EH (cell line): ENCODE measurements at regions not wholly inside any gene's neighbourhood (a gene's known extent, or its start where the extent isn't known, plus 50 kb on each side); places are given as distances from the start of the nearest gene placed in this dataset.

Experiments
- DNase-seq: peaks from one replicate; pipeline ENCODE4 v3.0.0-alpha.2; 2015; ENCODE audit warnings: low read depth

DNA sequence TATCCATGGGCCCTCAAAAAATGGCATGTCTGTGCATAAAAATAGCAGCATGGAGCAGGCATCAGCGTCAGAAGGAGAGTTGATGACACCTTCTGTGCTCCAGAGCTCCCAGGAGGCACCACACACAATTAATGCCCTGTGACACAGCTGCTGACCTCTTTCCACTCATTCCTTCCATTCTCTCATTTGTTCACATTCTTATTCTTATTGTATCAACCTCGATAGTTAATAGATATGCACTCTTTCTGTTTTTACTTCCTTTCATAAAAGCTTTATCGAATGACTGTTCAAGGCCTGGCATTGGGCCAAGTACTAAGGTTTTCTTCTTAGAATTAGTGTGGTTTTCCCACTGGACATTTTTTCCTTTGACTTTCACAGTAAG lies 266.0 kb upstream of the MTNR1B start:
- peak; percentile 68 for DNase-seq

DNA sequence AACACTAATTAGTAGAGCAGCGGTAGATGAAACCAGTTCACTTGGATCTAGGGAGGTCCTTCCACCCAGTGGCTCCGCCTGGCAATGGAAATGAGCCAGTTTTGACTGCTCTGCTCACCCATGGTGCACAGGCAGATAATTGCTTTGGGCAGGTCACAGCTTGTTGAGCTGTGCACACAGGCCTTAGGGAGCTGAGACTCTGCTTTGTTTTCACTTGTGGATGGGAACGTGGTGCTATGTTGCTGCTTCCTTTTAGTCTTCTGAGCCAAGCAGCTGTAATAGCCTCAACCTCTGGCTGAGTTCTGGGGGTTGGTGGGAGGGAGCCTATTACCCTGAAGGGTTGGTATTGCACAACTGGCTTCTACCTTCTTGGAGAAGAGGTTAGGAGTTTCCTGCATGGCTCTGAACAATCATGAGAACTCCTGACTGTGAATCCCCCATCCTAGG lies 262.3 kb upstream of the MTNR1B start:
- no peak for DNase-seq

DNA sequence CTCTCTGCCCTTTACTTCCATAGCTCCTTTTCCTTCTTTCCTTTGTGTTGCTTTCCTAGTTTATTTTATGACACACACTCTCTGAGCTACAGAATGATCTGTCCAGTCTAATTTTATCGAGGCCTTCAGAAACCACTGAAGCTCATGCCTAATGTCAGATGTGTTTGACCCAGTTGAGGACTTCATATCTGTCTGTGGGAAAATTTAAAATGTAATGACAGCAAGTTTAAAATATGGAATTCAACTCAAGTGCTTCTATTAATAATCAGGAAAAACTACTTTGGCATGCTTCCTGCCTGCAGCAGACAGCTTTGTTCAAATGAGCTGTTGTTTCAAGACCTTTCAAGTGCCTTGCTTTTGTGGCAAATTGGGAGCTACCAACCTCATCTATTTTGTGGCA lies 261.8 kb upstream of the MTNR1B start:
- DNase-seq: peak; percentile 14

DNA sequence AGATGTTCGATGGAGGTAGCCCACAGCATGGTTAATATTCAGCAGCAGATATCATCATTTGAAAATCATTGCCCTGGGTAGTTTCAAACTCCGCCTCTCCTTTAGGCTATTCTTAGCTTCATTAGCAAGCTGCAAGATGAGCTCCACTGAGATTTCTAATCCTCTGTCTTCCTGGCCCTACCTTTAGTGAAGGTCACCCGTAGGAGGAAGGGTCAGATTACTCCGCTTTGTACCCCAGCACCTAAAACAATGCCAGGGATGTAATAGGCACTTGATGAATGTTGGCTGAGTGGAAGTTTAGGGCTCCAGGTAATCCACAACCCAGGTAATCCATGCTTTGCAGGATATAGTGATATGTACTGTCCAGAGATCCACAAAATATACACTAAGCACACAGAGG lies 260.1 kb upstream of the MTNR1B start:
- no peak for DNase-seq

- DNase-seq: peak; percentile 27
Observed at GRCh38 chr11:92711926-92712325, 257.5 kb upstream of the MTNR1B start.

DNA sequence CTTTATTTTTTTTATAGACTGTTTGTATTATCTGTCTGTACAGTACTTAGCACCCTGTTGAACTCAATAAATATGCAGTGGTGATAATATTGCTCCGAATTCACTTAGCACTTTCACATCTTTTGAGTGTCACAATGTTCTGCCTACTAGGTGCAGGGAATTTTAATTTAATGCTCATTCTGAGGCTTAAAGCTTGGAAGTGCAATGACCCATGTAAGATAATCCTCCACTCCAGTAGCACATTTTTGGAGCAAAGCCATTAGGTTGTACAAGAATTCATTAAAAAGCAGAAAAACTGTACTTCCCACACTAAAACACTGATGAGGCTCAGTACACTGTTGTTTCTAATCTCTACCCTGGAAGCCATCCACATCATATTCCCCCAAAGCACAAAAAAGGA lies 255.3 kb upstream of the MTNR1B start:
- DNase-seq: no peak

- no peak for DNase-seq
Observed at GRCh38 chr11:92717240-92717639, 252.2 kb upstream of the MTNR1B start.

GRCh38 chr11:92720385-92720784 lies 249.1 kb upstream of the MTNR1B start:
- DNase-seq: no peak

DNA sequence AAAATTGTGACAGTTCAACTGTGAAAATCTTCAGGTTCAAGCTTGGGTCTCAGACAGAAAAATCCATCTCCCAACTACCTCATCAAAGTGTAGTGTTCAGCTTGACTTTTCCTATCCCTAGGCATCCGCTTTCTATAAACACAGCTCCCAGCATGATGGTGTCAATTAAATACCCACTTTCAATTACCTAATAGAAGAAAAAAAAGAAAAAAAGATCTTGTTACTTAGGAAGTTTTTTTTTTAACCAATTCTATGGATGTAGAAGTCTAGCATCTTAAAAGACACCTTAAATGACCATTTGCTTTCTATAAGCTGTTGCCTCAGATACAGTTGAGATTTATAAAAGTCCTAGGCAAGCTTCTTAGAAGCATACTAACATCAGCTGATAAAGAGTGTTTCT lies 244.1 kb upstream of the MTNR1B start:
- DNase-seq: no peak

GRCh38 chr11:92727123-92727522 lies 242.3 kb upstream of the MTNR1B start:
- no peak for DNase-seq

- DNase-seq: no peak
Observed at GRCh38 chr11:92727769-92728168, 241.7 kb upstream of the MTNR1B start.

- DNase-seq: no peak
Observed at GRCh38 chr11:92728628-92729027, 240.8 kb upstream of the MTNR1B start.

GRCh38 chr11:92735039-92735438 lies 234.4 kb upstream of the MTNR1B start:
- no peak for DNase-seq

GRCh38 chr11:92738276-92738675 lies 231.2 kb upstream of the MTNR1B start:
- no peak for DNase-seq

GRCh38 chr11:92739041-92739440 lies 230.4 kb upstream of the MTNR1B start:
- peak; percentile 48 for DNase-seq

GRCh38 chr11:92739491-92739890 lies 230.0 kb upstream of the MTNR1B start:
- no peak for DNase-seq

DNA sequence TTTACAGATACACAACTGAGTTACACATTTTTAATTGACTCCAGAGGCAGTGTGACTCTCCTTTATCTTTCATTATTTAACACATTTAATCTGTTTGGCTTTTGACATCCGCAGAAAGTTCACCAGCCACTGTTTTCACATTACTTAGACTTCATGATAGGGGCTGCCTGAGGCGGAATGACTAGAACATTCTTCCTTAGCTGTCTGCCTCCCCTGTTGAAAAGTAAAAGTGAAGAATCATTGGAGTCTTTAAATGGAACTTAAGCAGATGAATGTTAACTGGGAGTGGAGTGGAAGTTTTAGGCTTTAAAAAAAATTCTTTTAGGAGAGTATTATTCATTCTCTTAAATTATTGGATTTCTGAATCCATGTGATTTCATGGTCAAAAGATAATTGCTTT lies 229.2 kb upstream of the MTNR1B start:
- DNase-seq: peak; percentile 9

DNA sequence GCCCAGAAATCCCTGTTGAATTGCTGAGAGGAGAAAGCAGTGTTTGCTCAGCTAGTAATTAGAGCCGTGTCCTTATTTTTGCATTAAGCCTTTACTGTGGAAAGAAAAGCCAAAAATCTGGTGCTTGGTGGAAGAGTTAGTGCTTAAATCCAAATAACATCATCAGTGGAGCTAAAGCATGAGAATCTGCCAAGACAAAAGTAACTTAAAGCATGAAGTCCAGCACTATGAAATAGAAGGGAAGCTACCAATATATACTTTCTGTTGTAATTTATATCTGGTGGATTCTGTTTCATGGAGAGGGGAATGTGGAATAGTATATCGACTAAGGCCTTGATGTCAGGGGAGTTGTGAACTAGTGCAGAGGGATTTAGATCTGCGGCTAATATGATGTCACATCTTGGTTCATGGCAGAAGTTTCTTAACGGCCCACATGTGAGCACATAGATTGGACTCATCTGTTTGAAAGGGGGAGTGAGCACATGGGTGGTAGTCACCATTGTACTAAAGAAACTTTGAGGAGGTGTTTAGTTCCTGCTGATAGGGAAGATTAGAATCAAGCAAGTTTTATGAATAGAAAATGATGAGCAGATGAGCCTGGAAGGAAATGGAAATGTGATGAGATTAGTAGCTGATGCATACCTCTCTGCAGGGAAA lies 224.4 kb upstream of the MTNR1B start:
- no peak for DNase-seq

DNA sequence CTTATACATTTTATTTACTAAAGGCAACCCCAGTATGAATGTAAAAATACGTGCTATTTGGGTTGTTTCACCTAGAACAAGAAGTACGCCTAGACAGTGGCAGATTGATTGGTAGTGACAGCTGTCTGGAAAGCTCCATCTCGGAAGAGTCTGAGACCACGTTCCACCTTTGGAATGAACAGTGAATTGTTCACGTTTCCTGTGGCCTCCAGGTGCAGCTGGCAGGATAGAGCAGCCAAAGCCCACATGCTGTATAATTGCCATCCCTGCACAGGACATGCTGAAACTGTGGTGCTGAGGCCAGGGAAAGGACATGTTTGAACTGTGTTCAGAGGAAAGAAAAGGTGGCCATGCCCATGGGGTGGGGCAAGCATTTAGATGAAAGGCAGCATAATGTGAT lies 218.7 kb upstream of the MTNR1B start:
- no peak for DNase-seq

- no peak for DNase-seq
Observed at GRCh38 chr11:92751594-92751993, 217.9 kb upstream of the MTNR1B start.

DNA sequence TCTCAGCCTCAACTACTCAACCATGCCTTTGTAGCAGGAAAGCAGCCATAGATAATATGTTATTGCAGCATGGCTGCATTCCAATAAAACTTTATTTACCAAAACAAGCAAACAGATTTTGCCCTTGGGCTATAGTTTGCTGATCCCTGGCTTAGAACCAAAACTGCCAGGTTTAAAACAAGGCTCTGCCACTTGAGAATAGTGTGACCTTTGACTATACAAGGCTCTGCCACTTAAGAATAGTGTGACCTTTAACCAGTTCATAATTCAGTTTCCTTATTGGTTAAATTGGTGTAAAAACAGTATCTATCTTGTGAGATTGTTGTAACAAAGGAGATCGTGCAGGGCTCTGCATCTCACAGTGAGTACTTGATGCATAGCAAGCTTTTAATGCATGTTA lies 217.3 kb upstream of the MTNR1B start:
- DNase-seq: no peak

DNA sequence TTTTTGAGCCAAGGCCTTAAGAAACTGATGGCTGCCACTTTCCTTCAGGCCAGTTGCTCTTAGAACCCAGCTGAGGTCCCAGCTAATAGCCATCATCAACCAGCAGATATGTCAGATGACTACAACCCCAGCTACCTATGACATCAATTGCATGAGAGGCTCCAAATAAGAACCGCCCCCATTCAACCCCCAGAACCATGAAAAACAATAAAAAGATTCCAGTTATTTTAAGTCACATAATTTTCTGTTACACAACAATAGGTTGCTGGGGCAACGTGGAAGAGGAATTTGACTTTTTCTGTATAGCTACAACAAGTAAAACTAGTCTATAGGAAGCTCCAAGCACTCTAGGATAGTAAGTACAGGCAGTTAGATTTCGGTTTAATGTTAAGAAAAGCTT lies 216.3 kb upstream of the MTNR1B start:
- DNase-seq: peak; percentile 44

GRCh38 chr11:92758241-92758780 lies 211.1 kb upstream of the MTNR1B start:
- no peak for DNase-seq

- no peak for DNase-seq
Observed at GRCh38 chr11:92759571-92760214, 209.8 kb upstream of the MTNR1B start.
